ENCODE measurements at regions not wholly inside any gene's neighbourhood (a gene's known extent, or its start where the extent isn't known, plus 50 kb on each side); places are given as distances from the start of the nearest gene placed in this dataset.
A peak's percentile ranks its signal among the peaks of the same experiment; 100 is the strongest.

- no peak for DNase-seq (ENCODE audit: low spot score)
These were observed 135.1 kb upstream of the ELL2 start for GRCh38 chr5:96096724-96097123.

GRCh38 chr5:96094904-96095303 is 133.3 kb upstream of the ELL2 start:
- DNase-seq (ENCODE audit: low spot score) = no peak

GRCh38 chr5:96093890-96094381 is 132.3 kb upstream of the ELL2 start:
- no peak for DNase-seq (ENCODE audit: low spot score)

GRCh38 chr5:96093340-96093739 is 131.7 kb upstream of the ELL2 start:
- DNase-seq (ENCODE audit: low spot score) = no peak

- DNase-seq (ENCODE audit: low spot score) = no peak
These were observed 130.2 kb upstream of the ELL2 start for GRCh38 chr5:96091874-96092273.

- DNase-seq (ENCODE audit: low spot score) = no peak
These were observed 128.6 kb upstream of the ELL2 start for GRCh38 chr5:96090215-96090614.

GRCh38 chr5:96088706-96089498 is 127.3 kb upstream of the ELL2 start:
- no peak for DNase-seq (ENCODE audit: low spot score)

- DNase-seq (ENCODE audit: low spot score) = no peak
These were observed 126.3 kb upstream of the ELL2 start for GRCh38 chr5:96087939-96088338.

- no peak for DNase-seq (ENCODE audit: low spot score)
These were observed 123.3 kb upstream of the ELL2 start for GRCh38 chr5:96084874-96085506.

- no peak for DNase-seq (ENCODE audit: low spot score)
These were observed 121.8 kb upstream of the ELL2 start for GRCh38 chr5:96083361-96083881.

GRCh38 chr5:96081276-96081858 is 119.7 kb upstream of the ELL2 start:
- DNase-seq (ENCODE audit: low spot score) = no peak

- DNase-seq (ENCODE audit: low spot score) = no peak
These were observed 118.9 kb upstream of the ELL2 start for GRCh38 chr5:96080557-96080956.

- no peak for DNase-seq (ENCODE audit: low spot score)
These were observed 118.3 kb upstream of the ELL2 start for GRCh38 chr5:96079962-96080361.

- peak; percentile 53 for DNase-seq (ENCODE audit: low spot score)
These were observed 117.4 kb upstream of the ELL2 start for GRCh38 chr5:96079075-96079474.

GRCh38 chr5:96076451-96076850 is 114.8 kb upstream of the ELL2 start:
- no peak for DNase-seq (ENCODE audit: low spot score)

GRCh38 chr5:96075579-96076289 is 114.1 kb upstream of the ELL2 start:
- DNase-seq (ENCODE audit: low spot score) = no peak

- DNase-seq (ENCODE audit: low spot score) = no peak
These were observed 113.2 kb upstream of the ELL2 start for GRCh38 chr5:96074870-96075269.

- no peak for DNase-seq (ENCODE audit: low spot score)
These were observed 112.8 kb upstream of the ELL2 start for GRCh38 chr5:96074460-96074859.

GRCh38 chr5:96072791-96073165 is 111.1 kb upstream of the ELL2 start:
- no peak for DNase-seq (ENCODE audit: low spot score)

GRCh38 chr5:96072138-96072790 is 110.6 kb upstream of the ELL2 start:
- no peak for DNase-seq (ENCODE audit: low spot score)

GRCh38 chr5:96070622-96071225 is 109.1 kb upstream of the ELL2 start:
- DNase-seq (ENCODE audit: low spot score) = no peak
